ENCODE measurements at regions not wholly inside any gene's neighbourhood (a gene's known extent, or its start where the extent isn't known, plus 50 kb on each side); places are given as distances from the start of the nearest gene placed in this dataset.
"Not testable (repeated sequence)": the region's sequence is repeated elsewhere in the genome, so short reads cannot be mapped to it uniquely, and the experiment has no call there.

GRCh38 chr21:6551045-6551444, 3970.3 kb upstream of the TPTE start:
- not testable (repeated sequence) for H3K4me3 ChIP-seq (ENCODE audit: low read length); DNase-seq (ENCODE audit: low read depth)

- H3K4me3 ChIP-seq (ENCODE audit: low read length); DNase-seq (ENCODE audit: low read depth): not testable (repeated sequence)
Measured at GRCh38 chr21:6553505-6554376, 3967.6 kb upstream of the TPTE start.

- not testable (repeated sequence) for DNase-seq (ENCODE audit: low read depth); H3K4me3 ChIP-seq (ENCODE audit: low read length)
Measured at GRCh38 chr21:6554377-6554864, 3967.0 kb upstream of the TPTE start.

- not testable (repeated sequence) for H3K4me3 ChIP-seq (ENCODE audit: low read length); DNase-seq (ENCODE audit: low read depth)
Measured at GRCh38 chr21:6556516-6556915, 3964.9 kb upstream of the TPTE start.

- not testable (repeated sequence) for H3K4me3 ChIP-seq (ENCODE audit: low read length); DNase-seq (ENCODE audit: low read depth)
Measured at GRCh38 chr21:6557415-6557814, 3964.0 kb upstream of the TPTE start.

GRCh38 chr21:6561168-6561567, 3960.2 kb upstream of the TPTE start:
- H3K4me3 ChIP-seq (ENCODE audit: low read length); DNase-seq (ENCODE audit: low read depth): not testable (repeated sequence)

GRCh38 chr21:6561578-6561977, 3959.8 kb upstream of the TPTE start:
- not testable (repeated sequence) for DNase-seq (ENCODE audit: low read depth)

GRCh38 chr21:6564543-6565166, 3956.7 kb upstream of the TPTE start:
- DNase-seq (ENCODE audit: low read depth); H3K4me3 ChIP-seq (ENCODE audit: low read length): not testable (repeated sequence)

More at GRCh38 chr21:6561578-6561977, 3959.8 kb upstream of the TPTE start:
- H3K4me3 ChIP-seq (ENCODE audit: low read length) = not testable (repeated sequence)

GRCh38 chr21:6565190-6566094, 3955.9 kb upstream of the TPTE start:
- not testable (repeated sequence) for H3K4me3 ChIP-seq (ENCODE audit: low read length); DNase-seq (ENCODE audit: low read depth)

- H3K4me3 ChIP-seq (ENCODE audit: low read length); DNase-seq (ENCODE audit: low read depth): not testable (repeated sequence)
Measured at GRCh38 chr21:6567542-6567941, 3953.8 kb upstream of the TPTE start.

- not testable (repeated sequence) for DNase-seq (ENCODE audit: low read depth); H3K4me3 ChIP-seq (ENCODE audit: low read length)
Measured at GRCh38 chr21:6569152-6569551, 3952.2 kb upstream of the TPTE start.

- not testable (repeated sequence) for DNase-seq (ENCODE audit: low read depth); H3K4me3 ChIP-seq (ENCODE audit: low read length)
Measured at GRCh38 chr21:6569587-6570392, 3951.6 kb upstream of the TPTE start.

- H3K4me3 ChIP-seq (ENCODE audit: low read length); DNase-seq (ENCODE audit: low read depth): not testable (repeated sequence)
Measured at GRCh38 chr21:6570700-6571368, 3950.5 kb upstream of the TPTE start.

GRCh38 chr21:6573576-6573975, 3947.8 kb upstream of the TPTE start:
- DNase-seq (ENCODE audit: low read depth) = not testable (repeated sequence)

GRCh38 chr21:6579801-6580200, 3941.6 kb upstream of the TPTE start:
- DNase-seq (ENCODE audit: low read depth); H3K4me3 ChIP-seq (ENCODE audit: low read length): not testable (repeated sequence)

More at GRCh38 chr21:6573576-6573975, 3947.8 kb upstream of the TPTE start:
- H3K4me3 ChIP-seq (ENCODE audit: low read length) = not testable (repeated sequence)
